ENCODE measurements at regions not wholly inside any gene's neighbourhood (a gene's known extent, or its start where the extent isn't known, plus 50 kb on each side); places are given as distances from the start of the nearest gene placed in this dataset.

GRCh38 chr2:145161656-145162055 is 641.7 kb upstream of the ZEB2 start:
- intact Hi-C loops (cut with DNase I): no loop called here
- no peak for DNase-seq
- H3K4me3 ChIP-seq: no peak overlapping the region
- 82 to 85% methylated on average over 2 of the region's 2 CpGs for WGBS, 2 donors
- H3K27ac ChIP-seq: no peak overlapping the region
- no peaks in the 10 kb centered on the region for H3K27me3 ChIP-seq
- H3K4me1 ChIP-seq: peaks cover 0 to 17% (median 6%) of the 10 kb centered on the region in 4 donors
- TF ChIP-seq POLR2AphosphoS5 (IDR thresholded peaks at IDR 0.05): no peak
- TF ChIP-seq CTCF (IDR thresholded peaks at IDR 0.05): no peak
- no peak for TF ChIP-seq POLR2A (IDR thresholded peaks at IDR 0.05)
- no peak for TF ChIP-seq EP300 (IDR thresholded peaks at IDR 0.05)
- H3K9me3 ChIP-seq: no peaks in the 10 kb centered on the region
- no peaks in the 10 kb centered on the region for H3K36me3 ChIP-seq

DNA sequence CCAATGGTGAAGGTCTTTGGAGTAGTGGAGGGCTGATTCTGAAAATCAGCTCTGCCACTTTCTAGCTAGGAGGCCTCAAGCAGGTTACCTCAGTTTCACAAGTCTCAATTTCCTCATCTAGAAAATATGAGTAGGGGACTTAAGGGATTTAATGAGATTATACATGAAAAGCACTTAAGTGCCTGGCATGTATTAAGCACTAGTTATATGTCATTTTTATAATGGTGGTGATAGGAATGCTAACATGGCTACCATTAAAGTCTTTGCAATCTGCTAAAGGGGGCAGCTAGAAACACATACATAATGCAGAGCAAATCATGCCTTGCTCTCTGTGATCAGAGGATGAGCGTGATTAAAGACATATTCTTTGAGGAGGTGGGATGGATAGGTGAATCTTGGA is 640.9 kb upstream of the ZEB2 start:
- Histone ChIP-seq H3K27me3 (no peaks in the 10 kb centered on the region), H3K4me1 (peaks cover 0 to 17% (median 6%) of the 10 kb centered on the region in 4 donors), H3K27ac (no peak overlapping the region), H3K36me3 (no peaks in the 10 kb centered on the region), H3K9me3 (no peaks in the 10 kb centered on the region), H3K4me3 (no peak overlapping the region)
- intact Hi-C loops (cut with DNase I): no loop called here
- TF ChIP-seq POLR2A (IDR thresholded peaks at IDR 0.05) (no peak), EP300 (IDR thresholded peaks at IDR 0.05) (no peak), POLR2AphosphoS5 (IDR thresholded peaks at IDR 0.05) (no peak), CTCF (IDR thresholded peaks at IDR 0.05) (no peak)
- 88 to 97% methylated on average over 1 of the region's 1 CpG for WGBS, 2 donors
- no peak for DNase-seq

DNA sequence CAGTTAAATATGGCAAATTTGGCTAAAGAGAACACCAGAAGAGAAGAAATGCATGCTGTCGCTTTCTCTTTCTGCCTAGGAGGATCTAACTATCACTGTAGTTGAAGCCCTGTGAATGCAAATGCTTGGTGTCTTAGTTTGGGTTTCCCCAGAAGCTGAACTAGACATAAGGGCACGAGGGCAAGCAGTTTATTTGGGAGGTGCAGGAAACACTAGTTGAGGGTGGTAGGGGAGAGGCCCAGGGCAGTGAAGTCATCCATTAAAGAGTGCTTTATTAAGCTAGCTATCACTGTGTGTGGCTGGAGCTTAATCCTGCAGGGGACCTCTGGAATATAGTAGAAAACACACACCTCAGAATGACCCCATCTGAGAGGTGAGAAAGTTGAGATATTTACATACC is 639.8 kb upstream of the ZEB2 start:
- DNase-seq: no peak
- WGBS, 2 donors: 49 to 67% methylated on average over 2 of the region's 2 CpGs
- no peak overlapping the region for H3K4me3 ChIP-seq
- no peak overlapping the region for H3K27ac ChIP-seq
- H3K36me3 ChIP-seq: no peaks in the 10 kb centered on the region
- intact Hi-C loops (cut with DNase I): no loop called here
- H3K27me3 ChIP-seq: no peaks in the 10 kb centered on the region
- TF ChIP-seq POLR2A (IDR thresholded peaks at IDR 0.05) (no peak), CTCF (IDR thresholded peaks at IDR 0.05) (no peak), EP300 (IDR thresholded peaks at IDR 0.05) (no peak), POLR2AphosphoS5 (IDR thresholded peaks at IDR 0.05) (no peak)
- peaks cover 0 to 17% (median 6%) of the 10 kb centered on the region in 4 donors for H3K4me1 ChIP-seq
- no peaks in the 10 kb centered on the region for H3K9me3 ChIP-seq

- intact Hi-C loops (cut with DNase I): no loop called here
- H3K9me3 ChIP-seq: no peaks in the 10 kb centered on the region
- H3K4me1 ChIP-seq: peaks cover 0 to 17% (median 6%) of the 10 kb centered on the region in 4 donors
- H3K27ac ChIP-seq: peak overlapping the region in 2 of 4 donors; percentile 12 to 33
- peak; percentile 88 for DNase-seq
- 16 to 46% methylated on average over 3 of the region's 3 CpGs for WGBS, 2 donors
- H3K27me3 ChIP-seq: no peaks in the 10 kb centered on the region
- no peaks in the 10 kb centered on the region for H3K36me3 ChIP-seq
- H3K4me3 ChIP-seq: no peak overlapping the region
- TF ChIP-seq CTCF (IDR thresholded peaks at IDR 0.05): no peak
- TF ChIP-seq POLR2AphosphoS5 (IDR thresholded peaks at IDR 0.05): peak in 3 of 4 donors; percentile 25 to 57 (median 49)
Observed at GRCh38 chr2:145157741-145158591, 638.0 kb upstream of the ZEB2 start.

Measured in sigmoid colon (tissue), 6 donors.